ENCODE measurements at regions not wholly inside any gene's neighbourhood (a gene's known extent, or its start where the extent isn't known, plus 50 kb on each side); places are given as distances from the start of the nearest gene placed in this dataset.
A peak's percentile ranks its signal among the peaks of the same experiment; 100 is the strongest.
"Not testable (repeated sequence)": the region's sequence is repeated elsewhere in the genome, so short reads cannot be mapped to it uniquely, and the experiment has no call there.

- DNase-seq (ENCODE audit: low read depth in 2 of 2): no peak
These were observed 98.8 kb downstream of the BMP4 start for GRCh38 chr14:53857625-53858344.

- DNase-seq (ENCODE audit: low read depth in 2 of 2): no peak
These were observed 101.1 kb downstream of the BMP4 start for GRCh38 chr14:53855574-53855973.

- no peak for DNase-seq (ENCODE audit: low read depth in 2 of 2)
These were observed 101.5 kb downstream of the BMP4 start for GRCh38 chr14:53855127-53855526.

GRCh38 chr14:53851394-53852090 is 105.1 kb downstream of the BMP4 start:
- DNase-seq (ENCODE audit: low read depth in 2 of 2): peak; percentile 29 to 33

- peak; percentile 54 to 56 for DNase-seq (ENCODE audit: low read depth in 2 of 2)
These were observed 105.8 kb downstream of the BMP4 start for GRCh38 chr14:53850714-53851296.

- DNase-seq (ENCODE audit: low read depth in 2 of 2): no peak
These were observed 107.1 kb downstream of the BMP4 start for GRCh38 chr14:53849549-53849948.

GRCh38 chr14:53848854-53849253 is 107.8 kb downstream of the BMP4 start:
- no peak for DNase-seq (ENCODE audit: low read depth in 2 of 2)

GRCh38 chr14:53847881-53848280 is 108.7 kb downstream of the BMP4 start:
- DNase-seq (ENCODE audit: low read depth in 2 of 2): no peak

GRCh38 chr14:53847057-53847456 is 109.6 kb downstream of the BMP4 start:
- DNase-seq (ENCODE audit: low read depth in 2 of 2): no peak

- DNase-seq (ENCODE audit: low read depth in 2 of 2): no peak
These were observed 110.6 kb downstream of the BMP4 start for GRCh38 chr14:53845813-53846693.

GRCh38 chr14:53842938-53843337 is 113.7 kb downstream of the BMP4 start:
- no peak for DNase-seq (ENCODE audit: low read depth in 2 of 2)

GRCh38 chr14:53841109-53842099 is 115.2 kb downstream of the BMP4 start:
- no peak for DNase-seq (ENCODE audit: low read depth in 2 of 2)

GRCh38 chr14:53840444-53840843 is 116.2 kb downstream of the BMP4 start:
- DNase-seq (ENCODE audit: low read depth in 2 of 2): no peak

GRCh38 chr14:53838374-53838773 is 118.3 kb downstream of the BMP4 start:
- DNase-seq (ENCODE audit: low read depth in 2 of 2): no peak

GRCh38 chr14:53837656-53838055 is 119.0 kb downstream of the BMP4 start:
- not testable (repeated sequence) for DNase-seq (ENCODE audit: low read depth in 2 of 2)

GRCh38 chr14:53836551-53836950 is 120.1 kb downstream of the BMP4 start:
- no peak for DNase-seq (ENCODE audit: low read depth in 2 of 2)

GRCh38 chr14:53828820-53829219 is 127.8 kb downstream of the BMP4 start:
- DNase-seq (ENCODE audit: low read depth in 2 of 2): no peak

- DNase-seq (ENCODE audit: low read depth in 2 of 2): no peak
These were observed 132.6 kb downstream of the BMP4 start for GRCh38 chr14:53824061-53824460.

GRCh38 chr14:53814392-53814791 is 142.2 kb downstream of the BMP4 start:
- DNase-seq (ENCODE audit: low read depth in 2 of 2): no peak

GRCh38 chr14:53810221-53810620 is 146.4 kb downstream of the BMP4 start:
- DNase-seq (ENCODE audit: low read depth in 2 of 2): no peak

GRCh38 chr14:53808042-53808441 is 148.6 kb downstream of the BMP4 start:
- peak in 1 of 2 experiments; percentile 23 for DNase-seq (ENCODE audit: low read depth in 2 of 2)
